ENCODE measurements at regions not wholly inside any gene's neighbourhood (a gene's known extent, or its start where the extent isn't known, plus 50 kb on each side); places are given as distances from the start of the nearest gene placed in this dataset.

DNA sequence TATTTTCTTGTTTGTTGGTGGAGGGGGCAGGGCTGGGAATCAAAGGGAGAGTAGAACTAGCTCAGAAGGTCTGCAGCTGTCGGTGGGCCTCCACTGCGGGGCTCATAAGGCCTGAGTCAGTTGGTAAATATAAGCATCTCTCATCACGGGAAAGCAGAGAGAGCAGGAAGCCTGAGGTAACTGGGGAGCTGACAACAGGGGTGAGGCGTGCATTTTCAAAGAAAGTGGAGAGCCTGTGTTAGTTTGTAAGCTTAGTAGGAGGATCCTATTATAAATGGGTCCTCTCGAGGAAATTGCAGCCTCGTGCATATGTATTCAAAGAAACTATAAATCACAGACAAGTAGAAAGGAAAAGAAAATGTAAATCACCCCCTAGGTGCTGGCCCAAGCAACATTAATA lies 221.0 kb upstream of the CDH13 start:
- TF ChIP-seq, protein P1, sequence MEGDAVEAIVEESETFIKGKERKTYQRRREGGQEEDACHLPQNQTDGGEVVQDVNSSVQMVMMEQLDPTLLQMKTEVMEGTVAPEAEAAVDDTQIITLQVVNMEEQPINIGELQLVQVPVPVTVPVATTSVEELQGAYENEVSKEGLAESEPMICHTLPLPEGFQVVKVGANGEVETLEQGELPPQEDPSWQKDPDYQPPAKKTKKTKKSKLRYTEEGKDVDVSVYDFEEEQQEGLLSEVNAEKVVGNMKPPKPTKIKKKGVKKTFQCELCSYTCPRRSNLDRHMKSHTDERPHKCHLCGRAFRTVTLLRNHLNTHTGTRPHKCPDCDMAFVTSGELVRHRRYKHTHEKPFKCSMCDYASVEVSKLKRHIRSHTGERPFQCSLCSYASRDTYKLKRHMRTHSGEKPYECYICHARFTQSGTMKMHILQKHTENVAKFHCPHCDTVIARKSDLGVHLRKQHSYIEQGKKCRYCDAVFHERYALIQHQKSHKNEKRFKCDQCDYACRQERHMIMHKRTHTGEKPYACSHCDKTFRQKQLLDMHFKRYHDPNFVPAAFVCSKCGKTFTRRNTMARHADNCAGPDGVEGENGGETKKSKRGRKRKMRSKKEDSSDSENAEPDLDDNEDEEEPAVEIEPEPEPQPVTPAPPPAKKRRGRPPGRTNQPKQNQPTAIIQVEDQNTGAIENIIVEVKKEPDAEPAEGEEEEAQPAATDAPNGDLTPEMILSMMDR (conservative IDR thresholded peaks at IDR 0.05): no peak
- no peak for TF ChIP-seq EZH2 (IDR thresholded peaks at IDR 0.05; ENCODE audit: low read depth)

Data from PC-9 (cell line).